ENCODE measurements at regions not wholly inside any gene's neighbourhood (a gene's known extent, or its start where the extent isn't known, plus 50 kb on each side); places are given as distances from the start of the nearest gene placed in this dataset.

GRCh38 chr13:50319635-50320255 lies 304.5 kb downstream of the KCNRG start:
- Histone ChIP-seq H3K4me1 (peaks cover 11% of the 10 kb centered on the region), H3K27me3 (no peaks in the 10 kb centered on the region), H3K4me3 (no peak overlapping the region), H4K20me1 (no peaks in the 10 kb centered on the region), H3K9me3 (peaks cover 4% of the 10 kb centered on the region; the same call in 1 of the 2 replicates), H3K9ac (no peak overlapping the region), H3K36me3 (no peaks in the 10 kb centered on the region), H3K4me2 (peak overlapping the region; percentile 13), H3K27ac (no peak overlapping the region)
- TF ChIP-seq Cebpa-rat (IDR thresholded peaks at IDR 0.05): no peak

GRCh38 chr13:50320271-50320862 lies 305.1 kb downstream of the KCNRG start:
- Histone ChIP-seq H4K20me1 (no peaks in the 10 kb centered on the region), H3K4me2 (no peak overlapping the region), H3K4me1 (peaks cover 8% of the 10 kb centered on the region; the same call in 1 of the 2 replicates), H3K36me3 (no peaks in the 10 kb centered on the region), H3K27me3 (no peaks in the 10 kb centered on the region), H3K4me3 (no peak overlapping the region), H3K27ac (no peak overlapping the region), H3K9me3 (peaks cover 4% of the 10 kb centered on the region; the same call in 1 of the 2 replicates), H3K9ac (no peak overlapping the region)
- TF ChIP-seq Cebpa-rat (IDR thresholded peaks at IDR 0.05): no peak

GRCh38 chr13:50322006-50322405 lies 306.8 kb downstream of the KCNRG start:
- H3K36me3 ChIP-seq: no peaks in the 10 kb centered on the region
- H3K4me2 ChIP-seq: no peak overlapping the region
- no peaks in the 10 kb centered on the region for H3K27me3 ChIP-seq
- no peak overlapping the region for H3K4me3 ChIP-seq
- peaks cover 8% of the 10 kb centered on the region; the same call in 1 of the 2 replicates for H3K4me1 ChIP-seq
- H3K9me3 ChIP-seq: no peaks in the 10 kb centered on the region
- no peak overlapping the region for H3K27ac ChIP-seq
- no peak overlapping the region for H3K9ac ChIP-seq
- H4K20me1 ChIP-seq: no peaks in the 10 kb centered on the region
- TF ChIP-seq Cebpa-rat (IDR thresholded peaks at IDR 0.05): no peak

- no peak overlapping the region for H3K27ac ChIP-seq
- peaks cover 8% of the 10 kb centered on the region; the same call in 1 of the 2 replicates for H3K4me1 ChIP-seq
- TF ChIP-seq Cebpa-rat (IDR thresholded peaks at IDR 0.05): no peak
- H3K36me3 ChIP-seq: no peaks in the 10 kb centered on the region
- no peaks in the 10 kb centered on the region for H3K27me3 ChIP-seq
- H4K20me1 ChIP-seq: no peaks in the 10 kb centered on the region
- H3K4me3 ChIP-seq: no peak overlapping the region
- H3K4me2 ChIP-seq: no peak overlapping the region
- no peaks in the 10 kb centered on the region for H3K9me3 ChIP-seq
- H3K9ac ChIP-seq: no peak overlapping the region
Measured at GRCh38 chr13:50323440-50324065, 308.3 kb downstream of the KCNRG start.

GRCh38 chr13:50326271-50326670 lies 311.0 kb downstream of the KCNRG start:
- H3K27ac ChIP-seq: no peak overlapping the region
- H3K36me3 ChIP-seq: no peaks in the 10 kb centered on the region
- no peak overlapping the region for H3K4me2 ChIP-seq
- no peak overlapping the region for H3K4me3 ChIP-seq
- H3K27me3 ChIP-seq: no peaks in the 10 kb centered on the region
- no peak overlapping the region for H3K9ac ChIP-seq
- H3K4me1 ChIP-seq: no peaks in the 10 kb centered on the region
- no peak for TF ChIP-seq Cebpa-rat (IDR thresholded peaks at IDR 0.05)
- no peaks in the 10 kb centered on the region for H4K20me1 ChIP-seq
- no peaks in the 10 kb centered on the region for H3K9me3 ChIP-seq

GRCh38 chr13:50326811-50327210 lies 311.6 kb downstream of the KCNRG start:
- Histone ChIP-seq H3K27ac (no peak overlapping the region), H3K27me3 (no peaks in the 10 kb centered on the region), H3K4me2 (no peak overlapping the region), H3K9ac (no peak overlapping the region), H4K20me1 (no peaks in the 10 kb centered on the region), H3K36me3 (no peaks in the 10 kb centered on the region), H3K9me3 (no peaks in the 10 kb centered on the region), H3K4me1 (no peaks in the 10 kb centered on the region), H3K4me3 (no peak overlapping the region)
- TF ChIP-seq Cebpa-rat (IDR thresholded peaks at IDR 0.05): no peak

- Histone ChIP-seq H3K9ac (no peak overlapping the region), H3K9me3 (no peaks in the 10 kb centered on the region), H3K27ac (no peak overlapping the region), H3K4me3 (no peak overlapping the region), H3K4me2 (no peak overlapping the region), H3K27me3 (no peaks in the 10 kb centered on the region), H4K20me1 (no peaks in the 10 kb centered on the region), H3K36me3 (no peaks in the 10 kb centered on the region), H3K4me1 (peaks cover under 1% of the 10 kb centered on the region; the same call in 1 of the 2 replicates)
- TF ChIP-seq Cebpa-rat (IDR thresholded peaks at IDR 0.05): no peak
Measured at GRCh38 chr13:50334115-50334778, 319.0 kb downstream of the KCNRG start.

- no peak overlapping the region for H3K4me3 ChIP-seq
- no peak overlapping the region for H3K27ac ChIP-seq
Measured at GRCh38 chr13:50334944-50335343, 319.7 kb downstream of the KCNRG start.

GRCh38 chr13:50339271-50339670 lies 324.0 kb downstream of the KCNRG start:
- no peak for TF ChIP-seq Cebpa-rat (IDR thresholded peaks at IDR 0.05)

More at GRCh38 chr13:50334944-50335343, 319.7 kb downstream of the KCNRG start:
- no peaks in the 10 kb centered on the region for H3K36me3 ChIP-seq
- no peak for TF ChIP-seq Cebpa-rat (IDR thresholded peaks at IDR 0.05)
- no peaks in the 10 kb centered on the region for H3K9me3 ChIP-seq
- H3K27me3 ChIP-seq: no peaks in the 10 kb centered on the region
- no peak overlapping the region for H3K9ac ChIP-seq
- H3K4me2 ChIP-seq: no peak overlapping the region
- H4K20me1 ChIP-seq: no peaks in the 10 kb centered on the region
- H3K4me1 ChIP-seq: peaks cover 8% of the 10 kb centered on the region

GRCh38 chr13:50340146-50340545 lies 324.9 kb downstream of the KCNRG start:
- TF ChIP-seq Cebpa-rat (IDR thresholded peaks at IDR 0.05): no peak
- Histone ChIP-seq H3K4me2 (peak overlapping the region; percentile 11), H3K27me3 (no peaks in the 10 kb centered on the region), H3K9ac (no peak overlapping the region), H3K36me3 (no peaks in the 10 kb centered on the region), H4K20me1 (no peaks in the 10 kb centered on the region), H3K9me3 (peaks cover 14% of the 10 kb centered on the region), H3K4me1 (peaks cover 26% of the 10 kb centered on the region), H3K27ac (no peak overlapping the region), H3K4me3 (no peak overlapping the region)

More at GRCh38 chr13:50339271-50339670, 324.0 kb downstream of the KCNRG start:
- Histone ChIP-seq H3K4me2 (0 out of 2 replicates have a peak overlapping the region, but pooled peaks have one; percentile 11), H3K36me3 (no peaks in the 10 kb centered on the region), H3K4me3 (no peak overlapping the region), H3K4me1 (peaks cover 19% of the 10 kb centered on the region), H3K9me3 (peaks cover 14% of the 10 kb centered on the region), H3K27ac (no peak overlapping the region), H3K27me3 (no peaks in the 10 kb centered on the region), H4K20me1 (no peaks in the 10 kb centered on the region), H3K9ac (no peak overlapping the region)

Data from BLaER1 (cell line).